Osteoblast (primary cell): ENCODE measurements at regions not wholly inside any gene's neighbourhood (a gene's known extent, or its start where the extent isn't known, plus 50 kb on each side); places are given as distances from the start of the nearest gene placed in this dataset.

Experiments
- DNase-seq: peaks from one replicate; pipeline ENCODE4 v3.0.0; 2011; ENCODE audit warnings: low spot score, mixed read lengths; ENCODE audit not compliant: insufficient read length; ENCODE audit errors: missing footprints
- H2AFZ ChIP-seq: 2 replicates; pipeline ENCODE4 v1.6.0; 2011; ENCODE audit warnings: mild to moderate bottlenecking, low read length
- H3K27ac ChIP-seq: 2 replicates; pipeline ENCODE4 v1.5.1; 2011; ENCODE audit warnings: mild to moderate bottlenecking, low read depth, low read length, moderate library complexity
- H3K27me3 ChIP-seq: 2 replicates; pipeline ENCODE4 v1.6.0; 2012; ENCODE audit warnings: mild to moderate bottlenecking, control low read depth, inconsistent platforms, low read length, moderate library complexity; ENCODE audit not compliant: insufficient read depth
- H3K36me3 ChIP-seq: 2 replicates; pipeline ENCODE4 v1.5.1; 2011; ENCODE audit warnings: mild to moderate bottlenecking, low read length, control low read depth, moderate library complexity; ENCODE audit not compliant: insufficient read depth
- H3K4me1 ChIP-seq: 2 replicates; pipeline ENCODE4 v1.5.1; 2011; ENCODE audit warnings: mild to moderate bottlenecking, low read length, control low read depth, moderate library complexity; ENCODE audit not compliant: insufficient read depth
- H3K4me2 ChIP-seq: 2 replicates; pipeline ENCODE4 v1.6.0; 2011; ENCODE audit warnings: mild to moderate bottlenecking, low read length; ENCODE audit not compliant: insufficient read depth
- H3K4me3 ChIP-seq: fragments of 200-600 bp; sonication (generic); 3 replicates; pipeline ENCODE4 v1.5.1; 2012; ENCODE audit warnings: mild to moderate bottlenecking, low read length, inconsistent platforms; ENCODE audit not compliant: insufficient read depth
- H3K79me2 ChIP-seq: 2 replicates; pipeline ENCODE4 v1.6.0; 2012; ENCODE audit warnings: mild to moderate bottlenecking, low read length, control low read depth, inconsistent platforms; ENCODE audit not compliant: insufficient read depth
- H3K9me3 ChIP-seq: 2 replicates; pipeline ENCODE4 v1.5.1; 2011; ENCODE audit warnings: low read depth, low read length, control low read depth
- H4K20me1 ChIP-seq: 2 replicates; pipeline ENCODE4 v1.6.0; 2012; ENCODE audit warnings: mild to moderate bottlenecking, low read length, control low read depth; ENCODE audit not compliant: insufficient read depth
- CTCF ChIP-seq: IDR thresholded peaks from 2 replicates; pipeline ENCODE4 v1.5.1; 2011; ENCODE audit warnings: mild to moderate bottlenecking, low read depth, low read length, moderate library complexity; ENCODE audit errors: extremely low read depth

GRCh38 chr1:212553676-212554075 is 54.9 kb upstream of the ATF3 start:
- Histone ChIP-seq H2AFZ (no peak overlapping the region), H3K4me2 (no peak overlapping the region), H3K36me3 (no peaks in the 10 kb centered on the region), H3K9me3 (no peaks in the 10 kb centered on the region), H3K4me3 (no peak overlapping the region), H3K27me3 (peaks cover 36% of the 10 kb centered on the region), H3K79me2 (no peaks in the 10 kb centered on the region), H3K27ac (no peak overlapping the region), H4K20me1 (no peaks in the 10 kb centered on the region), H3K4me1 (peaks cover 3% of the 10 kb centered on the region)
- no peak for TF ChIP-seq CTCF
- no peak for DNase-seq

GRCh38 chr1:212554401-212554800 is 54.2 kb upstream of the ATF3 start:
- DNase-seq = no peak

GRCh38 chr1:212555426-212555825 is 53.1 kb upstream of the ATF3 start:
- Histone ChIP-seq H2AFZ (no peak overlapping the region), H3K79me2 (no peaks in the 10 kb centered on the region), H3K4me3 (no peak overlapping the region), H3K27me3 (peaks cover 22% of the 10 kb centered on the region), H4K20me1 (no peaks in the 10 kb centered on the region), H3K4me2 (no peak overlapping the region), H3K9me3 (no peaks in the 10 kb centered on the region), H3K27ac (no peak overlapping the region), H3K4me1 (peaks cover 9% of the 10 kb centered on the region), H3K36me3 (no peaks in the 10 kb centered on the region)
- no peak for TF ChIP-seq CTCF
- no peak for DNase-seq

More at GRCh38 chr1:212554401-212554800, 54.2 kb upstream of the ATF3 start:
- Histone ChIP-seq H4K20me1 (no peaks in the 10 kb centered on the region), H3K9me3 (no peaks in the 10 kb centered on the region), H3K4me2 (no peak overlapping the region), H3K27me3 (peaks cover 32% of the 10 kb centered on the region), H3K4me1 (peaks cover 8% of the 10 kb centered on the region), H3K4me3 (no peak overlapping the region), H3K79me2 (no peaks in the 10 kb centered on the region), H3K36me3 (no peaks in the 10 kb centered on the region), H2AFZ (no peak overlapping the region), H3K27ac (no peak overlapping the region)
- no peak for TF ChIP-seq CTCF

- H3K4me1 ChIP-seq = peaks cover 20% of the 10 kb centered on the region
- no peak overlapping the region for H3K27ac ChIP-seq
- H3K4me2 ChIP-seq = no peak overlapping the region
- H3K27me3 ChIP-seq = peaks cover 13% of the 10 kb centered on the region
- no peaks in the 10 kb centered on the region for H3K79me2 ChIP-seq
- no peak for TF ChIP-seq CTCF
- no peak overlapping the region for H3K4me3 ChIP-seq
- H3K36me3 ChIP-seq = no peaks in the 10 kb centered on the region
- H2AFZ ChIP-seq = no peak overlapping the region
- H3K9me3 ChIP-seq = no peaks in the 10 kb centered on the region
- no peaks in the 10 kb centered on the region for H4K20me1 ChIP-seq
- no peak for DNase-seq
Observed at GRCh38 chr1:212556822-212557549, 51.6 kb upstream of the ATF3 start.
